LNCaP clone FGC (cell line): ENCODE measurements at regions not wholly inside any gene's neighbourhood (a gene's known extent, or its start where the extent isn't known, plus 50 kb on each side); places are given as distances from the start of the nearest gene placed in this dataset.

Experiments
- DNase-seq: peaks from one replicate; pipeline ENCODE4 v3.0.0-alpha.2; 2011; ENCODE audit warnings: low read depth
- H3K4me3 ChIP-seq: 2 replicates; pipeline ENCODE4 v1.5.1; 2011; ENCODE audit warnings: mild to moderate bottlenecking, low read depth, low read length, control low read depth
- CTCF ChIP-seq: IDR thresholded peaks from 2 replicates; pipeline ENCODE4 v1.5.1; 2012; ENCODE audit warnings: mild to moderate bottlenecking; ENCODE audit not compliant: control insufficient read depth, insufficient read depth; ENCODE audit errors: extremely low read depth

GRCh38 chr18:25810736-25811135, 279.7 kb downstream of the SS18 start:
- H3K4me3 ChIP-seq, result no peak overlapping the region
- DNase-seq, result no peak
- no peak for TF ChIP-seq CTCF

- no peak for DNase-seq
- TF ChIP-seq CTCF, result no peak
- no peak overlapping the region for H3K4me3 ChIP-seq
Observed at GRCh38 chr18:25805939-25806338, 284.5 kb downstream of the SS18 start.

- no peak for DNase-seq
Observed at GRCh38 chr18:25805323-25805722, 285.1 kb downstream of the SS18 start.

GRCh38 chr18:25799231-25799630, 291.2 kb downstream of the SS18 start:
- no peak for TF ChIP-seq CTCF
- DNase-seq, result no peak
- H3K4me3 ChIP-seq, result no peak overlapping the region

More at GRCh38 chr18:25805323-25805722, 285.1 kb downstream of the SS18 start:
- TF ChIP-seq CTCF, result no peak
- H3K4me3 ChIP-seq, result no peak overlapping the region

GRCh38 chr18:25798046-25798445, 292.4 kb downstream of the SS18 start:
- H3K4me3 ChIP-seq, result no peak overlapping the region
- no peak for TF ChIP-seq CTCF
- DNase-seq, result no peak

GRCh38 chr18:25795213-25795612, 295.2 kb downstream of the SS18 start:
- no peak for TF ChIP-seq CTCF

GRCh38 chr18:25787276-25787675, 303.1 kb downstream of the SS18 start:
- DNase-seq, result no peak
- no peak overlapping the region for H3K4me3 ChIP-seq
- no peak for TF ChIP-seq CTCF

More at GRCh38 chr18:25795213-25795612, 295.2 kb downstream of the SS18 start:
- H3K4me3 ChIP-seq, result no peak overlapping the region
- DNase-seq, result no peak
